Keratinocyte (primary cell): ENCODE measurements at regions not wholly inside any gene's neighbourhood (a gene's known extent, or its start where the extent isn't known, plus 50 kb on each side); places are given as distances from the start of the nearest gene placed in this dataset.

Experiments
- EZH2 ChIP-seq: IDR thresholded peaks from one replicate; pipeline ENCODE4 v1.6.1; 2012; ENCODE audit warnings: inconsistent platforms, mild to moderate bottlenecking, low read length, moderate library complexity
- TF ChIP-seq, protein P1 (sequence below), 3 experiments: IDR thresholded peaks in 1 of 3; conservative IDR thresholded peaks in 1 of 3; optimal IDR thresholded peaks in 1 of 3; 2 replicates in 2 of 3; 3 replicates in 1 of 3; pipeline versions ENCODE3 to v1.5.1; 2011; ENCODE audit warnings: low read length in 3 of 3, mild to moderate bottlenecking in 3 of 3, moderate library complexity in 2 of 3, control low read depth in 1 of 3, inconsistent platforms in 1 of 3; ENCODE audit not compliant: insufficient read depth in 2 of 3; ENCODE audit errors: extremely low read depth in 1 of 3

DNA sequence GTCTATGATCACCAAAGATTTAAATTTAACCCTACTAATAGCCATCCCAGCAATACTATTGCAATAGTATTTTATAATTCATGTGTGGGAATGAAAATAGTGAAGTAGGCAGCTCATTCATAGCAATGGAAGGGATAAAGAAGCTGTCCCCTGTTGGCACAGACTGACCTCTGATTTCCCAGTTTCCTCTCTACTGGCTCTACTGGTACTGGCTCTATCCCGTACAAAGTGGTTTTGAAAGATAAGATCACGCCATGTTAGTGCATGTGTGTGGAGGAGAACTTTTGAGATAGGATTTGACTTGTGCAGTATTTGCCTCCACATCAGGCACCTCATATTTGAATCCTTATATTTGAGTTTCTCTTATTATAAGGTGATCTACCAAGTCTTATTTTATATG, 227.3 kb upstream of the ADGRL2 start:
- TF ChIP-seq, protein P1, sequence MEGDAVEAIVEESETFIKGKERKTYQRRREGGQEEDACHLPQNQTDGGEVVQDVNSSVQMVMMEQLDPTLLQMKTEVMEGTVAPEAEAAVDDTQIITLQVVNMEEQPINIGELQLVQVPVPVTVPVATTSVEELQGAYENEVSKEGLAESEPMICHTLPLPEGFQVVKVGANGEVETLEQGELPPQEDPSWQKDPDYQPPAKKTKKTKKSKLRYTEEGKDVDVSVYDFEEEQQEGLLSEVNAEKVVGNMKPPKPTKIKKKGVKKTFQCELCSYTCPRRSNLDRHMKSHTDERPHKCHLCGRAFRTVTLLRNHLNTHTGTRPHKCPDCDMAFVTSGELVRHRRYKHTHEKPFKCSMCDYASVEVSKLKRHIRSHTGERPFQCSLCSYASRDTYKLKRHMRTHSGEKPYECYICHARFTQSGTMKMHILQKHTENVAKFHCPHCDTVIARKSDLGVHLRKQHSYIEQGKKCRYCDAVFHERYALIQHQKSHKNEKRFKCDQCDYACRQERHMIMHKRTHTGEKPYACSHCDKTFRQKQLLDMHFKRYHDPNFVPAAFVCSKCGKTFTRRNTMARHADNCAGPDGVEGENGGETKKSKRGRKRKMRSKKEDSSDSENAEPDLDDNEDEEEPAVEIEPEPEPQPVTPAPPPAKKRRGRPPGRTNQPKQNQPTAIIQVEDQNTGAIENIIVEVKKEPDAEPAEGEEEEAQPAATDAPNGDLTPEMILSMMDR (optimal IDR thresholded peaks at IDR 0.05 in 1 of 3, IDR thresholded peaks at IDR 0.05 in 1 of 3, conservative IDR thresholded peaks at IDR 0.05 in 1 of 3; ENCODE audit: extremely low read depth in 1 of 3, insufficient read depth in 2 of 3, low read length in 3 of 3) = no peak
- no peak for TF ChIP-seq EZH2
